ENCODE measurements at regions not wholly inside any gene's neighbourhood (a gene's known extent, or its start where the extent isn't known, plus 50 kb on each side); places are given as distances from the start of the nearest gene placed in this dataset.

- Histone ChIP-seq H3K27ac (no peak overlapping the region), H3K9me3 (no peaks in the 10 kb centered on the region), H3K27me3 (no peaks in the 10 kb centered on the region), H3K4me3 (no peak overlapping the region), H3K36me3 (no peaks in the 10 kb centered on the region), H3K4me1 (no peaks in the 10 kb centered on the region)
- DNase-seq (ENCODE audit: low spot score) = no peak
- no peak for TF ChIP-seq CTCF (IDR thresholded peaks at IDR 0.05)
Measured at GRCh38 chr9:88930716-88931115, 60.6 kb upstream of the S1PR3 start.

- H3K9me3 ChIP-seq = no peaks in the 10 kb centered on the region
- no peak overlapping the region for H3K4me3 ChIP-seq
- H3K27me3 ChIP-seq = no peaks in the 10 kb centered on the region
- H3K36me3 ChIP-seq = no peaks in the 10 kb centered on the region
- TF ChIP-seq CTCF (IDR thresholded peaks at IDR 0.05) = no peak
- H3K4me1 ChIP-seq = no peaks in the 10 kb centered on the region
- no peak for DNase-seq (ENCODE audit: low spot score)
- no peak overlapping the region for H3K27ac ChIP-seq
Measured at GRCh38 chr9:88932766-88933165, 58.5 kb upstream of the S1PR3 start.

- no peak for TF ChIP-seq CTCF (IDR thresholded peaks at IDR 0.05)
- H3K4me1 ChIP-seq = no peaks in the 10 kb centered on the region
- H3K36me3 ChIP-seq = no peaks in the 10 kb centered on the region
- no peak overlapping the region for H3K27ac ChIP-seq
- no peak overlapping the region for H3K4me3 ChIP-seq
- no peaks in the 10 kb centered on the region for H3K27me3 ChIP-seq
- DNase-seq (ENCODE audit: low spot score) = no peak
- H3K9me3 ChIP-seq = no peaks in the 10 kb centered on the region
Measured at GRCh38 chr9:88933607-88934379, 57.5 kb upstream of the S1PR3 start.

- Histone ChIP-seq H3K27me3 (no peaks in the 10 kb centered on the region), H3K9me3 (no peaks in the 10 kb centered on the region), H3K4me3 (no peak overlapping the region), H3K4me1 (no peaks in the 10 kb centered on the region), H3K27ac (no peak overlapping the region), H3K36me3 (no peaks in the 10 kb centered on the region)
- no peak for DNase-seq (ENCODE audit: low spot score)
- no peak for TF ChIP-seq CTCF (IDR thresholded peaks at IDR 0.05)
Measured at GRCh38 chr9:88934876-88935535, 56.3 kb upstream of the S1PR3 start.

GRCh38 chr9:88936132-88936531, 55.1 kb upstream of the S1PR3 start:
- Histone ChIP-seq H3K4me3 (no peak overlapping the region), H3K36me3 (no peaks in the 10 kb centered on the region), H3K4me1 (no peaks in the 10 kb centered on the region), H3K9me3 (no peaks in the 10 kb centered on the region), H3K27me3 (no peaks in the 10 kb centered on the region), H3K27ac (no peak overlapping the region)
- no peak for TF ChIP-seq CTCF (IDR thresholded peaks at IDR 0.05)
- DNase-seq (ENCODE audit: low spot score) = no peak
